Neuronal stem cell (in vitro differentiated cells): ENCODE measurements at regions not wholly inside any gene's neighbourhood (a gene's known extent, or its start where the extent isn't known, plus 50 kb on each side); places are given as distances from the start of the nearest gene placed in this dataset.

ENCODE experiments used
- DNase-seq: peaks from one replicate; pipeline ENCODE4 v3.0.0-alpha.2; 2013; ENCODE audit warnings: low spot score
- H2AFZ ChIP-seq: one replicate; pipeline ENCODE4 v1.6.1; 2013; ENCODE audit warnings: mild to moderate bottlenecking, low read length, inconsistent platforms
- H2AK5ac ChIP-seq: 2 replicates; pipeline ENCODE4 v1.6.1; 2013; ENCODE audit warnings: low read depth, mild to moderate bottlenecking, inconsistent platforms, low read length, moderate library complexity, mixed read lengths
- H2BK120ac ChIP-seq: 2 replicates; pipeline ENCODE4 v1.6.1; 2013; ENCODE audit warnings: low read depth, mild to moderate bottlenecking, inconsistent platforms, low read length, moderate library complexity, mixed read lengths
- H2BK12ac ChIP-seq: one replicate; pipeline ENCODE4 v1.6.1; 2013; ENCODE audit warnings: low read length, inconsistent platforms
- H2BK15ac ChIP-seq: 2 replicates; pipeline ENCODE4 v1.6.1; 2013; ENCODE audit warnings: mild to moderate bottlenecking, low read length, inconsistent platforms, mixed read lengths
- H2BK5ac ChIP-seq: one replicate; pipeline ENCODE4 v1.6.1; 2013; ENCODE audit warnings: inconsistent platforms, mild to moderate bottlenecking, low read length, moderate library complexity
- H3K14ac ChIP-seq: one replicate; pipeline ENCODE4 v1.6.1; 2013; ENCODE audit warnings: low read length, inconsistent platforms
- H3K18ac ChIP-seq: 2 replicates; pipeline ENCODE4 v1.6.1; 2013; ENCODE audit warnings: low read length, inconsistent platforms
- H3K23ac ChIP-seq: 2 replicates; pipeline ENCODE4 v1.6.1; 2013; ENCODE audit warnings: low read depth, mild to moderate bottlenecking, mixed read lengths, low read length, inconsistent platforms; ENCODE audit not compliant: poor library complexity
- H3K27ac ChIP-seq: replicated peaks from 3 replicates; pipeline ENCODE4 v1.5.1; 2013; ENCODE audit warnings: low read length, inconsistent platforms
- H3K27me3 ChIP-seq, 3 experiments: 2 replicates each; pipeline ENCODE4 v1.6.1; 2013; ENCODE audit warnings: low read length in 3 of 3, mild to moderate bottlenecking in 2 of 3, inconsistent platforms in 1 of 3, low read depth in 1 of 3, mixed read lengths in 1 of 3, moderate library complexity in 1 of 3; ENCODE audit not compliant: control insufficient read depth in 3 of 3, insufficient read depth in 3 of 3
- H3K36me3 ChIP-seq, 2 donors: replicated peaks in 1 of 2; 2 replicates each; pipeline ENCODE4 v1.6.1; 2013; ENCODE audit warnings: low read length in 2 of 2; ENCODE audit not compliant: control insufficient read depth in 2 of 2, insufficient read depth in 2 of 2
- H3K4ac ChIP-seq: 2 replicates; pipeline ENCODE4 v1.6.1; 2013; ENCODE audit warnings: inconsistent platforms, mild to moderate bottlenecking, low read length, moderate library complexity
- H3K4me1 ChIP-seq, 2 donors: 1 replicate in 1 of 2; 2 replicates in 1 of 2; pipeline ENCODE4 v1.6.1; 2013; ENCODE audit warnings: low read length in 2 of 2, low read depth in 1 of 2; ENCODE audit not compliant: control insufficient read depth in 2 of 2, insufficient read depth in 1 of 2
- H3K4me2 ChIP-seq: one replicate; pipeline ENCODE4 v1.6.1; 2013; ENCODE audit warnings: mild to moderate bottlenecking, low read length, inconsistent platforms; ENCODE audit not compliant: insufficient read depth, poor library complexity, severe bottlenecking
- H3K4me3 ChIP-seq, 2 donors: 2 replicates each; pipeline ENCODE4 v1.5.1; 2013; ENCODE audit warnings: low read length in 2 of 2, mild to moderate bottlenecking in 2 of 2, inconsistent platforms in 1 of 2, moderate library complexity in 1 of 2
- H3K79me1 ChIP-seq: one replicate; pipeline ENCODE4 v1.6.1; 2013; ENCODE audit warnings: low read depth, mild to moderate bottlenecking, inconsistent platforms, low read length, moderate library complexity
- H3K9ac ChIP-seq: one replicate; pipeline ENCODE4 v1.6.1; 2013; ENCODE audit warnings: mild to moderate bottlenecking, low read depth, low read length, inconsistent platforms; ENCODE audit not compliant: poor library complexity
- H3K9me3 ChIP-seq, 2 donors: replicated peaks in 1 of 2; 2 replicates each; pipeline versions ENCODE3 to v1.6.1; 2013; ENCODE audit warnings: low read length in 2 of 2, mild to moderate bottlenecking in 2 of 2, inconsistent platforms in 1 of 2, low read depth in 1 of 2, mixed read lengths in 1 of 2, moderate library complexity in 1 of 2; ENCODE audit not compliant: control insufficient read depth in 2 of 2, insufficient read depth in 1 of 2
- H4K8ac ChIP-seq: one replicate; pipeline ENCODE4 v1.6.1; 2013; ENCODE audit warnings: low read depth, mild to moderate bottlenecking, inconsistent platforms, low read length, moderate library complexity
- H4K91ac ChIP-seq: one replicate; pipeline ENCODE4 v1.6.1; 2013; ENCODE audit warnings: low read length, low read depth, mild to moderate bottlenecking, inconsistent platforms; ENCODE audit not compliant: poor library complexity
- WGBS, 2 donors: extraction: QIAGEN DNeasy Blood & Tissue Kit; methylation state at CpG; one replicate each; pipeline ENCODE4 v1.1.7; 2013; ENCODE audit warnings: missing lambda C conversion rate in 2 of 2, mixed read lengths in 1 of 2; ENCODE audit not compliant: insufficient read length in 2 of 2, insufficient replicate concordance in 1 of 2; ENCODE audit errors: extremely low coverage in 2 of 2; 5-methylcytosine and 5-hydroxymethylcytosine counted together

DNA sequence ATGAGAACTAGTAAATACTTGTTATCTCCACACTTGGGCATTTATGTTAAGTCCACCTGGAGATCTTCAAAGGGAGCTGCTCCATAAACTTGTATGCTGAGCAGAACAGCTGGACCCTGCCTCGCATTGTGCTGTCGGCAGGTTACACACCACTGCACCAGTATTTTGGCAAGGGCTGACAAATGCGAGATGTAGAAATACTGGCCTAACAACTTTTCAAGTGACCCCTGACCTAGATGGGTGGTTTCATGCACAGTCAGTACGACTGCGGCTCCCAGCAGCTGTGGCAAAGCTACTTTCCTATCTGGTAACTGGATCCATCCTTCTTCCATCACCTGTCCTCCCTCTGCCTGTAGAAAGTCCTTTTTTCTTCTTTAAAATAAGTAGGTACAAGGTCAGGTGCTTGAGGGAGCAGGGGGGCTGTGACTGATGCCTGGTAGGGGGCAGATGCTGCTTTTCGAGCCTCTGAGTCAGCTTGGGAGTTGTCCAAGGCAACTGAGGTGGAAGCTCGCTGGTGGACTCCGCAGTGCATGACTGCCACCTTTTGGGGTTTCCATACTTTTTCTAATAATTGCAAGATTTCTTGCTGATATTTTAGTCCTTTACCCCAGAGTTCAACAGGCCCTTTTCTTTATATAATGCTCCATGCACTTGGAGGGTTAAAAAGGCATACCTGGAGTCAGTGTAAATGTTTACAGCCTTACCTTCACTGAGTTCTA lies 86.8 kb downstream of the SLC25A15 start:
- peaks cover 23 to 61% of the 10 kb centered on the region in 2 donors for H3K9me3 ChIP-seq
- no CpG with 5 or more reads among the region's 8 CpGs for WGBS, 2 donors
- no peak for DNase-seq
- no peaks in the 10 kb centered on the region for H3K27me3 ChIP-seq
- H3K27ac ChIP-seq = no peak overlapping the region
- no peak overlapping the region for H4K8ac ChIP-seq
- no peak overlapping the region for H3K9ac ChIP-seq
- no peaks in the 10 kb centered on the region for H3K79me1 ChIP-seq
- H4K91ac ChIP-seq = no peak overlapping the region
- H2BK120ac ChIP-seq = no peak overlapping the region
- H3K36me3 ChIP-seq = peaks cover 1 to 5% of the 10 kb centered on the region in 2 donors
- H2BK12ac ChIP-seq = no peak overlapping the region
- H3K4me3 ChIP-seq = no peak overlapping the region
- H3K23ac ChIP-seq = no peak overlapping the region
- H2BK15ac ChIP-seq = no peak overlapping the region
- H3K4ac ChIP-seq = no peak overlapping the region
- no peak overlapping the region for H2BK5ac ChIP-seq
- no peaks in the 10 kb centered on the region for H3K4me1 ChIP-seq
- H3K14ac ChIP-seq = no peak overlapping the region
- H2AFZ ChIP-seq = no peak overlapping the region
- no peak overlapping the region for H3K18ac ChIP-seq
- H2AK5ac ChIP-seq = no peak overlapping the region
- no peak overlapping the region for H3K4me2 ChIP-seq

DNA sequence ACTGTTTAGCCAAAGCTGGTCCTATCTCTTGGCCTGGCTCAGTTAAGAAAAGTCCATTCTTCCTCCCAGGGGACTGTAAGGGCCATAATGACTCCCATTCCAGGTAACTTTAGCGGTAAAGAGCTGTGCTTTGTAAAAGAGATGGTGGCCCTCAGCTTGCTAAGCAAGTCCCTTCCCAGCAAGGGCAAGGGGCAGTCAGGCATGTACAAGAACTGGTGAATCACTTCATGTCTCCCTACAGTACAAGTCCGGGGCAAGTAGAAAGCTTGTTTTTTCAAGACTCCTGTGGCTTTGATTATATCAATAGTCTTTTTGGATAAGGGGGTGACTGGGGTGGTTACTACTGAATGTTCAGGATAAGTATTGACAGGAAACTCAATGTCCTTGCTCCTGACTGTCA lies 88.9 kb downstream of the SLC25A15 start:
- H2AK5ac ChIP-seq = no peak overlapping the region
- H3K14ac ChIP-seq = no peak overlapping the region
- no peak overlapping the region for H2BK5ac ChIP-seq
- H3K18ac ChIP-seq = no peak overlapping the region
- no peaks in the 10 kb centered on the region for H3K79me1 ChIP-seq
- H3K4me1 ChIP-seq = no peaks in the 10 kb centered on the region
- H3K4me2 ChIP-seq = no peak overlapping the region
- peaks cover 1 to 5% of the 10 kb centered on the region in 2 donors for H3K36me3 ChIP-seq
- H2BK12ac ChIP-seq = no peak overlapping the region
- no peak overlapping the region for H2BK120ac ChIP-seq
- DNase-seq = no peak
- no peak overlapping the region for H3K23ac ChIP-seq
- peaks cover 16 to 49% of the 10 kb centered on the region in 2 donors for H3K9me3 ChIP-seq
- no peak overlapping the region for H3K4me3 ChIP-seq
- H3K27me3 ChIP-seq = no peaks in the 10 kb centered on the region
- H2BK15ac ChIP-seq = no peak overlapping the region
- H4K91ac ChIP-seq = no peak overlapping the region
- no peak overlapping the region for H3K4ac ChIP-seq
- H2AFZ ChIP-seq = no peak overlapping the region
- H3K27ac ChIP-seq = no peak overlapping the region
- no CpG with 5 or more reads among the region's 2 CpGs for WGBS, 2 donors
- H4K8ac ChIP-seq = no peak overlapping the region
- H3K9ac ChIP-seq = no peak overlapping the region

DNA sequence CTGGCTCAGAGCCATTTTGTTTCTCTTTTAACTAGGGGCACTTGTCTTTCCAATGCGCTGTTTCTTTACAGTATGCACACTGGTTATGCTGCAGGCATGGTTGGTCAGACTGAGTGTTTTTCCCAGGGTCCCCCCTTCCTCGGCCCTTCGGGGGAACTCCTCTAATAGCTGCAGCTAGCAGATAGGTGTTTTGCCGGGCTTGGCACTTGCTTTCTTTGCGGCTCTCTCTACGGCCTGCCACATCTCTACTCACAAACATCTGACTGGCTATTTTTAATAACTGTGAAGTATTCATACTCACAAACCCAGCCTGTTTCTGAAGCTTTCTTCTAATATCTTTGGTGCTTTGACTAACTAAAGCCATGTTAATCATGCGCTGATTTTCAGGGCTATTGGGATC lies 89.4 kb downstream of the SLC25A15 start:
- no peak overlapping the region for H2BK5ac ChIP-seq
- H3K14ac ChIP-seq = no peak overlapping the region
- no peak overlapping the region for H2BK15ac ChIP-seq
- H3K4me3 ChIP-seq = no peak overlapping the region
- no peak overlapping the region for H2BK120ac ChIP-seq
- no peak overlapping the region for H4K91ac ChIP-seq
- H3K9ac ChIP-seq = no peak overlapping the region
- WGBS, 2 donors = no CpG with 5 or more reads among the region's 7 CpGs
- no peak overlapping the region for H3K23ac ChIP-seq
- no peak for DNase-seq
- H3K4me1 ChIP-seq = no peaks in the 10 kb centered on the region
- H3K27me3 ChIP-seq = no peaks in the 10 kb centered on the region
- no peak overlapping the region for H4K8ac ChIP-seq
- no peak overlapping the region for H3K27ac ChIP-seq
- no peak overlapping the region for H2AFZ ChIP-seq
- peaks cover 1 to 5% of the 10 kb centered on the region in 2 donors for H3K36me3 ChIP-seq
- H3K9me3 ChIP-seq = peaks cover 15 to 44% of the 10 kb centered on the region in 2 donors
- H2AK5ac ChIP-seq = no peak overlapping the region
- H3K4ac ChIP-seq = no peak overlapping the region
- no peaks in the 10 kb centered on the region for H3K79me1 ChIP-seq
- H3K4me2 ChIP-seq = no peak overlapping the region
- no peak overlapping the region for H2BK12ac ChIP-seq
- H3K18ac ChIP-seq = no peak overlapping the region
